GM08714 (cell line): ENCODE measurements at regions not wholly inside any gene's neighbourhood (a gene's known extent, or its start where the extent isn't known, plus 50 kb on each side); places are given as distances from the start of the nearest gene placed in this dataset.
"Not testable (repeated sequence)": the region's sequence is repeated elsewhere in the genome, so short reads cannot be mapped to it uniquely, and the experiment has no call there.

Experiments used
- H3K4me3 ChIP-seq: fragments of 200-500 bp; sonication (Bioruptor generic); 2 replicates; pipeline ENCODE4 v1.5.1; 2014; ENCODE audit warnings: mild to moderate bottlenecking, low read length, inconsistent platforms
- ZNF274 ChIP-seq: IDR thresholded peaks from 2 replicates; pipeline ENCODE4 v1.6.1; 2012; ENCODE audit warnings: mild to moderate bottlenecking, low read depth, low read length

DNA sequence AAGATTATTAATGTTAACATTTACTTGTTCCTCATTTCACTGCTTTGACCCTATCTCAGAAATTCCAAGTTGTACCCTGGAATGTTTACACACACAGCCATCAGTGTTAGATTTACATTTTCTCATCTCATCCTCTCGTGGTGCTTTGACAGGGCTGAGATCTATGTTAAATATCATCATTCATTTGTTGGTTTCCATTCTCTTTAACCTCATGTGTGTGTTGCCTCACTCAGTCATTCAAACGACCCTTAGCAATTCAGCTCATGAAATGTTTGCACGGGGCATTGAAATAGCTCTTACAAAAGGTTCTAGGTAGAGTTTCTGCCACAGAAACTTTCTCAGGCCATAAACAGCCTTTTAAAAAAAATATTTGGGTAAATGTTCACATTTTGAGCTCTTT lies 369.6 kb upstream of the MAF start:
- no peak for TF ChIP-seq ZNF274
- H3K4me3 ChIP-seq = no peak overlapping the region

GRCh38 chr16:79969458-79969857 lies 368.9 kb upstream of the MAF start:
- TF ChIP-seq ZNF274 = no peak
- no peak overlapping the region for H3K4me3 ChIP-seq

DNA sequence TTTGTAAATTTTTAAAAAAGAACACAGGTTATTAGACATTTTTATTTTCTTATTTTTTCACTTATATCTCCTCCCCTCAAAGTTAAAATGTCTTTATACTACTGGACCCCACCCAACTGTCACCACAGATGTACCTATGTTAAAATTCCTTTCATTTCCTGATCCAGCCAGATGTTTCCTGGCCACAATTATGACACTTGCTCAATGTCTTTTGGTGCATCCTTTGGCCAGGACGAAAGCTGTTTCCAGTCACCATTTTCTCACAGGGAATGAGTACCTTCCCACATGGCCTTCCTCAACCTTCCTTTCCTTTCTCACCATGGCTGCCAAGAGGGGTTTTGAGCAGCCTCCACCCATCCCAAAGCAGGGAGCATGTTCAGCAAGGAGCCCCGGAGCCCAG lies 365.7 kb upstream of the MAF start:
- TF ChIP-seq ZNF274 = no peak
- no peak overlapping the region for H3K4me3 ChIP-seq

- no peak overlapping the region for H3K4me3 ChIP-seq
- TF ChIP-seq ZNF274 = no peak
Observed at GRCh38 chr16:79965718-79966117, 365.2 kb upstream of the MAF start.

GRCh38 chr16:79964104-79964503 lies 363.6 kb upstream of the MAF start:
- no peak overlapping the region for H3K4me3 ChIP-seq
- TF ChIP-seq ZNF274 = no peak

GRCh38 chr16:79962962-79963361 lies 362.4 kb upstream of the MAF start:
- no peak overlapping the region for H3K4me3 ChIP-seq
- no peak for TF ChIP-seq ZNF274

- H3K4me3 ChIP-seq = no peak overlapping the region
- TF ChIP-seq ZNF274 = no peak
Observed at GRCh38 chr16:79959226-79959625, 358.7 kb upstream of the MAF start.

- no peak for TF ChIP-seq ZNF274
- H3K4me3 ChIP-seq = no peak overlapping the region
Observed at GRCh38 chr16:79954921-79955705, 354.6 kb upstream of the MAF start.

DNA sequence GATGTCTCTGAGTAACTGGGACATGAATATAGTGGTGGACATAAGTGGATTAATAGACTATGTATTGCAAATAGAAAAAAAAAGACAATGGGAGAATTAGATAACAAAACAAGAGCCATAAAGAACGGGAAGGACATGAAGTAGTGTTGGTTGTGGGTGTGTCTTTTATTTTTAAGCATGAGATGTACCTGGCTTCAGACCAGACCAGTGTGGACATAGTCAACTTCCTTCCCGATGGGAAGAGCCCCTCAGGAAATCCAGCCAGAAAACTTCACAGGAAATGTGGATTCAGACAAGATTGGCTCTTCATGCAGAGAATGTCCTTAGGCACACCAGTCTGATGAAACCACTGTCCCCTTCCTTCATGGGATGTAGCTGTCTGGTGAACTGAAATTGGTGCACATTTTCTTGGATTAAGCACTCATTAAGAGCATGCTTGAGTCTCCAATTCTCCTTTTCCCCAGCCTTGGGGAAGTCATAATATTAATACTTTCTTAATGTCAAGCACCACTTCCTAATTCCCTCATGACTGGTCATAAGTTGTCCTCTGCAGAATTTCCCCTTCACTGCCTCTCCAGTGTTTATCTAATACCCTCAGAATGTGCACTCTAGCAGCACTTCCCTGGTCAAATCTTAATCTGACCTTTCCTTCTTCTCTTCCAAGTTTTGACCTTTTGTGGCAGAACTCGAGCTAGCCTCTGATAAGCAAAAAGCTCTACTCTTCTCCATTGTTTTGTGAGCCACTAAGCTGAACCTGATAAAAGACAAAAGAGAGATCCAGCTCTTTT lies 350.6 kb upstream of the MAF start:
- no peak for TF ChIP-seq ZNF274
- no peak overlapping the region for H3K4me3 ChIP-seq

GRCh38 chr16:79949417-79949816 lies 348.9 kb upstream of the MAF start:
- no peak for TF ChIP-seq ZNF274
- no peak overlapping the region for H3K4me3 ChIP-seq

DNA sequence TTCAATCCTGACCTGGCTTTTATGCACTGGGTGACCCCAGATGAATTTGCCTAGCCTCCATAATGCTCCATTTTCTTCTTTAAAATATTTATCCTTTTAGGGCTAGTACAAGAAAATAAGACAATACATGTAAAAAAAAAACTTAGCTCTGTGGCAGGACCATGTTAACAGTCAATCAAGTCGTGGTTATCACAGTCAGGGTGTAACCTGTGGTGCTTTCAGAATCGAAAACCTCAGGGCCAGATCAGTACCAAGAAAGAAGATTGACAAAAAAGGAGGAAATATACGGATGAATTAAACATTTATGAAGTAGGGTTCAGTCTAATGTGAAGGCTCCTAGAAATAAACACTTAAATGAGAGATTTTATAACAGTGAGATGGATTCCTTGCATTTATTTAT lies 347.2 kb upstream of the MAF start:
- no peak overlapping the region for H3K4me3 ChIP-seq
- TF ChIP-seq ZNF274 = no peak

GRCh38 chr16:79946252-79946651 lies 345.7 kb upstream of the MAF start:
- TF ChIP-seq ZNF274 = no peak
- no peak overlapping the region for H3K4me3 ChIP-seq

DNA sequence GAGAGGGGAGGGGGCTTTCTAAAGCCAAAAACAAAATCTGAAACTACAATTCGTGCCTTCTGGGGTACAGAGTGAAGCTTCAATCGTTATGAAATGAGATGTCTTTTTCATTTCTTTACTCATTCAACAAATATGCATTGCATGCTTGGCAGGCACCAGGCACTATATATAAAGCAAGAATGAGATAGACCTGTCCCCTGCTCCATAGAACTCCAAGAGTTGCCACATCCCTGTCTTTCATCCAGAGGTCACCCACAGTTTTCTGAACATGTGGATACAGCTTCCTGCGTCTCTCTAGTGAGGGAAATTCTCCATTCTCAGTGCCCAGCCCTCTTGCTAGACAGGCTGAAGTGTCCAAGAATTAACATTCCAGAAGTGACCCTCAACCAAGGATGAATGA lies 343.2 kb upstream of the MAF start:
- no peak for TF ChIP-seq ZNF274

GRCh38 chr16:79938575-79938974 lies 338.0 kb upstream of the MAF start:
- TF ChIP-seq ZNF274 = no peak
- H3K4me3 ChIP-seq = no peak overlapping the region

More for the DNA sequence above, 343.2 kb upstream of the MAF start:
- H3K4me3 ChIP-seq = no peak overlapping the region

GRCh38 chr16:79937671-79938070 lies 337.1 kb upstream of the MAF start:
- not testable (repeated sequence) for H3K4me3 ChIP-seq
